BJ (cell line): ENCODE measurements at regions not wholly inside any gene's neighbourhood (a gene's known extent, or its start where the extent isn't known, plus 50 kb on each side); places are given as distances from the start of the nearest gene placed in this dataset.

Experiments used
- CTCF ChIA-PET: fragments of 350-600 bp; formaldehyde crosslinking; extraction: SDS; loops from one replicate; lab custom pipeline; 2021; ENCODE audit warnings: antibody characterized with exemption, inconsistent platforms; lab: Yijun Ruan, JAX
- POLR2A ChIA-PET: fragments of 300-600 bp; sonication (Branson Sonifier 250); formaldehyde crosslinking; extraction: SDS; loops from one replicate; lab custom pipeline; 2021; ENCODE audit warnings: antibody characterized with exemption; lab: Charles Lee
- DNase-seq: peaks from one replicate; pipeline ENCODE4 v3.0.0-alpha.2; 2011; ENCODE audit warnings: low read depth
- H3K27me3 ChIP-seq: 2 replicates; pipeline ENCODE4 v1.6.0; 2011; ENCODE audit warnings: low read length; ENCODE audit not compliant: control insufficient read depth, insufficient read depth
- H3K36me3 ChIP-seq: 2 replicates; pipeline ENCODE4 v1.5.1; 2011; ENCODE audit warnings: low read length; ENCODE audit not compliant: control insufficient read depth, insufficient read depth
- H3K4me3 ChIP-seq: 2 replicates; pipeline ENCODE4 v1.5.1; 2011; ENCODE audit warnings: low read depth, mild to moderate bottlenecking, control low read depth, low read length
- CTCF ChIP-seq: IDR thresholded peaks from 2 replicates; pipeline ENCODE4 v1.5.1; 2011; ENCODE audit warnings: low read depth, mild to moderate bottlenecking, control low read depth, inconsistent platforms, low read length, moderate library complexity; ENCODE audit not compliant: insufficient read depth

GRCh38 chr12:29030006-29030405, 119.1 kb upstream of the FAR2 start:
- Histone ChIP-seq H3K36me3 (no peaks in the 10 kb centered on the region), H3K4me3 (no peak overlapping the region), H3K27me3 (no peaks in the 10 kb centered on the region)
- no peak for DNase-seq
- POLR2A ChIA-PET: no interaction called here
- CTCF ChIA-PET: no interaction called here
- TF ChIP-seq CTCF: no peak

- no peak for TF ChIP-seq CTCF
- POLR2A ChIA-PET: no interaction called here
- no peaks in the 10 kb centered on the region for H3K36me3 ChIP-seq
- DNase-seq: peak; percentile 51
- no peaks in the 10 kb centered on the region for H3K27me3 ChIP-seq
- CTCF ChIA-PET: interaction anchor here (0.6 to 1.1 kb wide), 3 partner anchors 20 to 1488 kb away, joined by 3 read pairs; no protein-coding TSS in a partner anchor
- H3K4me3 ChIP-seq: no peak overlapping the region
Observed at GRCh38 chr12:29032446-29032845, 116.6 kb upstream of the FAR2 start.

DNA sequence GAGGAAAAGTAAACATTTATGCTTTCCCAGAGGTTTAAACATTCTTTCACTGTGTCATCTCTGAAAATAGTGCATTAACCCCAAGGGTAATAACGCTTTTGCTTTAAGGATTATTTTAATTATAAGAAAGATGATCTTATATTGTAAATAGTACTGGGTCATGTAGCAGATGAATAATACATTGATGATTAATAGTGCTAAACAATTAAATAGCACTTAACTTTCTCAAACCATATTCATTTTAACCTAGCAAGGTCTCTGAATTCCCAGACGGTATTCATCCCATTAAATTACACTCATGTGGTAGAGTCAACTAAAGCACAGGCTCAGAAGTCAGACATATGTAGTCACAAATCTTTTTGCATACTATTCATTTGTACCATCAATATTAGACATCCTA, 115.6 kb upstream of the FAR2 start:
- no peaks in the 10 kb centered on the region for H3K36me3 ChIP-seq
- CTCF ChIA-PET: no interaction called here
- POLR2A ChIA-PET: no interaction called here
- no peak for DNase-seq
- no peaks in the 10 kb centered on the region for H3K27me3 ChIP-seq
- TF ChIP-seq CTCF: no peak
- H3K4me3 ChIP-seq: no peak overlapping the region

- TF ChIP-seq CTCF: no peak
- ChIA-PET POLR2A (no interaction called here), CTCF (interaction anchor here (2.7 kb wide), 1 partner anchor 11 kb away, joined by 11 read pairs; no protein-coding TSS in a partner anchor)
- no peaks in the 10 kb centered on the region for H3K36me3 ChIP-seq
- no peak overlapping the region for H3K4me3 ChIP-seq
- no peaks in the 10 kb centered on the region for H3K27me3 ChIP-seq
- no peak for DNase-seq
Observed at GRCh38 chr12:29035112-29035511, 114.0 kb upstream of the FAR2 start.

DNA sequence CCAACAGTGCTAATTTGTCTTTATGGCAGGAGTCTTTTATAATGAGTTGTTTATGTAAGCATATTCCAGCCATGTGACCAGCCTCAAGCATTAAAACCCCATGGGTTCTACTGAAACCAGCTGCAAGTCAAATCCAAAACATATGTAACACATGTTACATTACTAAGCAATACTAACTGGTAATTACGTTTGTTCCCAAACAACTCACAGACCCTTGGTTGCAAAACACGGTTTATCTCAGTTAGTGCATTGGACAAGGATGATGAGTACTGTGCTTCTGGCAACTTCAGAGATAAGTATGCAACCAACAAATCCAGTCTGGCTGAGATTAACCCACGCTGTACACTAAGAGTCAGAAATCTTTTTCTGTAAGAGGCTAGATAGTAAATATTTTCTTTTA, 110.1 kb upstream of the FAR2 start:
- DNase-seq: peak; percentile 96
- H3K4me3 ChIP-seq: no peak overlapping the region
- TF ChIP-seq CTCF: no peak
- ChIA-PET POLR2A (no interaction called here), CTCF (no interaction called here)
- H3K27me3 ChIP-seq: no peaks in the 10 kb centered on the region; the same call in 1 of the 2 replicates
- H3K36me3 ChIP-seq: no peaks in the 10 kb centered on the region
